ENCODE measurements at regions not wholly inside any gene's neighbourhood (a gene's known extent, or its start where the extent isn't known, plus 50 kb on each side); places are given as distances from the start of the nearest gene placed in this dataset.

DNA sequence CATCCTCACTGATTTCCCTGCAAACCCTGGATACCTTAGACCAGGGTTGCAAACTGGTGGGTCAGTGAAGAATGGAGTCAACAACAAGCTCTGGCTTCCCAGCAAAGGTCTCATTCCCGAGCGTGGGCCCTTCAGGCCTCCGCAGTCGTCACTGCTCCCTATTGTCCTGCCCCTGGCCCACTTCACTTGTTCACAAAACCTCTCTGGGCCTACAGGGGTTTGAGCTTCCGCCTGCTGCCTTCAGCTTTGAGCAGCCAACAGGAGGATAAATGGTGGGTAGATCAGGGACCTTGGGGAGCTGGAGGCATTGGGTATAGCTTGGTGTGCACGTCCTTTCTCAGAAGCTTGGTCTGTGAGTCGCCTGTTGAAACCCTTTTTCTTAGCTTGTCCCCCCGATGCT is 148.8 kb downstream of the KATNIP start:
- Histone ChIP-seq H3K4me1 (ENCODE audit: control insufficient read depth, insufficient read depth, low read length) (no peaks in the 10 kb centered on the region), H3K27ac (ENCODE audit: low read length) (no peak overlapping the region), H3K4me3 (ENCODE audit: low read length) (no peak overlapping the region), H3K27me3 (ENCODE audit: control insufficient read depth, insufficient read depth, low read length) (no peaks in the 10 kb centered on the region), H3K36me3 (ENCODE audit: control insufficient read depth, insufficient read depth, low read length) (peaks cover 9% of the 10 kb centered on the region), H3K9me3 (replicated peaks; ENCODE audit: control insufficient read depth, low read depth, low read length) (no peaks in the 10 kb centered on the region)
- DNase-seq = no peak
- WGBS (ENCODE audit: insufficient coverage) = 91% methylated on average over 3 of the region's 8 CpGs

GRCh38 chr16:27699540-27699939 is 149.6 kb downstream of the KATNIP start:
- H3K4me3 ChIP-seq (ENCODE audit: low read length) = no peak overlapping the region
- DNase-seq = no peak
- WGBS (ENCODE audit: insufficient coverage) = 100% methylated on average over 4 of the region's 7 CpGs

GRCh38 chr16:27700304-27700995 is 150.5 kb downstream of the KATNIP start:
- Histone ChIP-seq H3K27me3 (ENCODE audit: control insufficient read depth, insufficient read depth, low read length) (no peaks in the 10 kb centered on the region), H3K27ac (ENCODE audit: low read length) (no peak overlapping the region), H3K36me3 (ENCODE audit: control insufficient read depth, insufficient read depth, low read length) (peaks cover 9% of the 10 kb centered on the region), H3K4me3 (ENCODE audit: low read length) (no peak overlapping the region), H3K4me1 (ENCODE audit: control insufficient read depth, insufficient read depth, low read length) (no peaks in the 10 kb centered on the region), H3K9me3 (replicated peaks; ENCODE audit: control insufficient read depth, low read depth, low read length) (no peaks in the 10 kb centered on the region)
- WGBS (ENCODE audit: insufficient coverage) = 75% methylated on average over 9 of the region's 10 CpGs
- no peak for DNase-seq

More at GRCh38 chr16:27699540-27699939, 149.6 kb downstream of the KATNIP start:
- H3K4me1 ChIP-seq (ENCODE audit: control insufficient read depth, insufficient read depth, low read length) = no peaks in the 10 kb centered on the region
- no peaks in the 10 kb centered on the region for H3K27me3 ChIP-seq (ENCODE audit: control insufficient read depth, insufficient read depth, low read length)
- peaks cover 9% of the 10 kb centered on the region for H3K36me3 ChIP-seq (ENCODE audit: control insufficient read depth, insufficient read depth, low read length)
- no peak overlapping the region for H3K27ac ChIP-seq (ENCODE audit: low read length)
- H3K9me3 ChIP-seq (replicated peaks; ENCODE audit: control insufficient read depth, low read depth, low read length) = no peaks in the 10 kb centered on the region

DNA sequence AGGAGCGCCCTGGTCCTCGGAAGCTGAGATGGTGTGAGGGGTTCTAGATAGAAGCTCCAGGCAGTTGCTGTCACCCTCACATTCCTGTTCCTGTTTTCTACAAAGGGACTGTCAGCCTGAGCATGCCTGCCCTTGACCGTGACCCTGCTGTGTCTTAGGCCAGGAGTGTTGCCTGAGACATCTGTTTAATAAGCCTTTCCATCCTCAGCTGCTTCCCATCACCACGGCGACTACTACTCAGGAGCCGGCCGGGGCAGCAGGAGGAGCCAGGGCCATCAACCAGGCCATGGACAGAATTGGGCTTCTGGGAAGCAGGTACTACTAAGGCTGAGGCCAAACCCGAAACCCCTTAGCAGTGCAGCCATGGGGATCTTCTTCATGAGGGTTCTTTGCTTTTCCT is 151.4 kb downstream of the KATNIP start:
- no peaks in the 10 kb centered on the region for H3K4me1 ChIP-seq (ENCODE audit: control insufficient read depth, insufficient read depth, low read length)
- peaks cover 9% of the 10 kb centered on the region for H3K36me3 ChIP-seq (ENCODE audit: control insufficient read depth, insufficient read depth, low read length)
- H3K4me3 ChIP-seq (ENCODE audit: low read length) = no peak overlapping the region
- no peak overlapping the region for H3K27ac ChIP-seq (ENCODE audit: low read length)
- H3K27me3 ChIP-seq (ENCODE audit: control insufficient read depth, insufficient read depth, low read length) = no peaks in the 10 kb centered on the region
- 60% methylated on average over 8 of the region's 8 CpGs for WGBS (ENCODE audit: insufficient coverage)
- DNase-seq = no peak
- H3K9me3 ChIP-seq (replicated peaks; ENCODE audit: control insufficient read depth, low read depth, low read length) = no peaks in the 10 kb centered on the region

DNA sequence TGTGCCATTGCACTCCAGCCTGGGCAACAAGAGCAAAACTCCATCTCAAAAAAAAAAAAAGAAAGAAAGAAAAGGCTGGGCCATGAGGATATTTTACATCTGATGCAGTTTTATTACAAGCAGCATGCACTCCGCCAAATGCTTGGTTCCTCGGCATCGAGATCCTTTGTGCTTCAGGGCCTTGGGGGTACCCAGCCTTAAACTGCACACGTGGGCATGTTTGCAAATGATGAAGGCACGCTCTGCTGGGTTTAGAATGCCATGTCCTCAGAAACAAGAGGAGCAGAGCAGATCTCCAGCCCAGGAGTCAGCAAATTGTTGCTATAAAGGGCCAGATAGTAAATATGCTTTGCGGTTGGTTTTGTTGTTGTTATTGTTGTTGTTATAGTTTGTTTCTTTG is 153.2 kb downstream of the KATNIP start:
- no peaks in the 10 kb centered on the region for H3K4me1 ChIP-seq (ENCODE audit: control insufficient read depth, insufficient read depth, low read length)
- peaks cover 14% of the 10 kb centered on the region for H3K36me3 ChIP-seq (ENCODE audit: control insufficient read depth, insufficient read depth, low read length)
- no peaks in the 10 kb centered on the region for H3K9me3 ChIP-seq (replicated peaks; ENCODE audit: control insufficient read depth, low read depth, low read length)
- H3K27me3 ChIP-seq (ENCODE audit: control insufficient read depth, insufficient read depth, low read length) = no peaks in the 10 kb centered on the region
- no peak overlapping the region for H3K4me3 ChIP-seq (ENCODE audit: low read length)
- 76% methylated on average over 5 of the region's 6 CpGs for WGBS (ENCODE audit: insufficient coverage)
- H3K27ac ChIP-seq (ENCODE audit: low read length) = no peak overlapping the region
- no peak for DNase-seq

- no peak for DNase-seq
- H3K4me1 ChIP-seq (ENCODE audit: control insufficient read depth, insufficient read depth, low read length) = no peaks in the 10 kb centered on the region
- WGBS (ENCODE audit: insufficient coverage) = 71% methylated on average over 2 of the region's 5 CpGs
- peaks cover 14% of the 10 kb centered on the region for H3K36me3 ChIP-seq (ENCODE audit: control insufficient read depth, insufficient read depth, low read length)
- H3K27ac ChIP-seq (ENCODE audit: low read length) = no peak overlapping the region
- no peaks in the 10 kb centered on the region for H3K27me3 ChIP-seq (ENCODE audit: control insufficient read depth, insufficient read depth, low read length)
- no peaks in the 10 kb centered on the region for H3K9me3 ChIP-seq (replicated peaks; ENCODE audit: control insufficient read depth, low read depth, low read length)
- H3K4me3 ChIP-seq (ENCODE audit: low read length) = no peak overlapping the region
These were observed 153.6 kb downstream of the KATNIP start for GRCh38 chr16:27703545-27703944.

- no peak overlapping the region for H3K27ac ChIP-seq (ENCODE audit: low read length)
- 57% methylated on average over 1 of the region's 4 CpGs for WGBS (ENCODE audit: insufficient coverage)
- no peaks in the 10 kb centered on the region for H3K9me3 ChIP-seq (replicated peaks; ENCODE audit: control insufficient read depth, low read depth, low read length)
- H3K4me1 ChIP-seq (ENCODE audit: control insufficient read depth, insufficient read depth, low read length) = no peaks in the 10 kb centered on the region
- peaks cover 14% of the 10 kb centered on the region for H3K36me3 ChIP-seq (ENCODE audit: control insufficient read depth, insufficient read depth, low read length)
- no peak overlapping the region for H3K4me3 ChIP-seq (ENCODE audit: low read length)
- no peak for DNase-seq
- H3K27me3 ChIP-seq (ENCODE audit: control insufficient read depth, insufficient read depth, low read length) = no peaks in the 10 kb centered on the region
These were observed 154.3 kb downstream of the KATNIP start for GRCh38 chr16:27704252-27704651.

- no peak for DNase-seq
- Histone ChIP-seq H3K4me1 (ENCODE audit: control insufficient read depth, insufficient read depth, low read length) (no peaks in the 10 kb centered on the region), H3K9me3 (replicated peaks; ENCODE audit: control insufficient read depth, low read depth, low read length) (no peaks in the 10 kb centered on the region), H3K27me3 (ENCODE audit: control insufficient read depth, insufficient read depth, low read length) (no peaks in the 10 kb centered on the region), H3K36me3 (ENCODE audit: control insufficient read depth, insufficient read depth, low read length) (peaks cover 16% of the 10 kb centered on the region), H3K4me3 (ENCODE audit: low read length) (no peak overlapping the region), H3K27ac (ENCODE audit: low read length) (no peak overlapping the region)
- WGBS (ENCODE audit: insufficient coverage) = 65% methylated on average over 10 of the region's 10 CpGs
These were observed 156.4 kb downstream of the KATNIP start for GRCh38 chr16:27706156-27706865.

DNA sequence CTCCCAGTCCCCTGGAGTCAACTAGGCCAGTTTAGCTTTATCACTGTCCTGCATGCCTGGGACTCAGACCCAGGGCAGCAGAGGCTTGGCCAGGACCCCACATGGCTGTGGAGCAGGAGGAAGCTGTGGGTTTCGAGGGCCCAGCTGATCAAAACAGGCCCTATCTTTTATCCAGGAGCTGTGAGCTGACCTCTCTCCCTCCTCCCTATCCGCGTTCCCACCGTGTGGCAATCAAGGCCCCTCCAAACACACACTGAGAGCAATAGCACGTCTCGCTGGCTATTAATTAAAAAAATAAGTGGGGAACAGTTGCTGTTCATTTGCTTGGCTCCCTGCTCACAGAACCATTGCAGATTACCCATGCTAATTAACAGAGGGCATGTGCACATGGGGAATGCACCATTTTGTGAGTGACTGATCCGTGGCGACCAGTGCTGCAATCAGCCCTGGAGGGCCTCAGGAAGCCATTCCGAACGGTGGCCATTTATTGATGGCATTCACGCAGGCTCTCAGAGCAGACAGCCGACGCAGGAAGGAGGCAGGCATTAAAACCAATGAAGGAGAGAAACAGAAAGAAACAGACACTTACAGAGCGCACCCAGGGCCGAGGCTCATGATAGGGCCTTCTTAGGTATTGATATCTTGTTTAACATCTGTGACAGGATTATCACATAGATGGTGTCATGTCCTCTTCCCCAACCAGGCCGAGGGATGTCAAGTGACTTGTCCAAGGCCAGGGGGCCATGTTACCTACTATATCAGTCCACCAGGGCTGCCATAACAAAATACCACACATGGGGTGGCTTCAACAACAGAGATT is 157.1 kb downstream of the KATNIP start:
- peaks cover 18% of the 10 kb centered on the region for H3K36me3 ChIP-seq (ENCODE audit: control insufficient read depth, insufficient read depth, low read length)

GRCh38 chr16:27708651-27709050 is 158.7 kb downstream of the KATNIP start:
- Histone ChIP-seq H3K27me3 (ENCODE audit: control insufficient read depth, insufficient read depth, low read length) (no peaks in the 10 kb centered on the region), H3K36me3 (ENCODE audit: control insufficient read depth, insufficient read depth, low read length) (peaks cover 18% of the 10 kb centered on the region), H3K9me3 (replicated peaks; ENCODE audit: control insufficient read depth, low read depth, low read length) (no peaks in the 10 kb centered on the region), H3K4me3 (ENCODE audit: low read length) (no peak overlapping the region), H3K4me1 (ENCODE audit: control insufficient read depth, insufficient read depth, low read length) (no peaks in the 10 kb centered on the region), H3K27ac (ENCODE audit: low read length) (no peak overlapping the region)
- no peak for DNase-seq
- WGBS (ENCODE audit: insufficient coverage) = 90% methylated on average over 10 of the region's 10 CpGs

More for the DNA sequence above, 157.1 kb downstream of the KATNIP start:
- WGBS (ENCODE audit: insufficient coverage) = 81% methylated on average over 9 of the region's 16 CpGs
- H3K27me3 ChIP-seq (ENCODE audit: control insufficient read depth, insufficient read depth, low read length) = no peaks in the 10 kb centered on the region
- no peaks in the 10 kb centered on the region for H3K4me1 ChIP-seq (ENCODE audit: control insufficient read depth, insufficient read depth, low read length)
- no peaks in the 10 kb centered on the region for H3K9me3 ChIP-seq (replicated peaks; ENCODE audit: control insufficient read depth, low read depth, low read length)
- DNase-seq = no peak
- H3K4me3 ChIP-seq (ENCODE audit: low read length) = no peak overlapping the region
- H3K27ac ChIP-seq (ENCODE audit: low read length) = no peak overlapping the region

Measured in muscle of leg (tissue), 3 donors.